BE2C (cell line): ENCODE measurements at regions not wholly inside any gene's neighbourhood (a gene's known extent, or its start where the extent isn't known, plus 50 kb on each side); places are given as distances from the start of the nearest gene placed in this dataset.

ENCODE experiments used
- DNase-seq: peaks from one replicate; pipeline ENCODE4 v3.0.0-alpha.2; 2020
- H3K27me3 ChIP-seq: fragments of 250-450 bp; sonication (Bioruptor Pico); 2 replicates; pipeline ENCODE4 v1.5.1; 2020; ENCODE audit warnings: mild to moderate bottlenecking
- H3K36me3 ChIP-seq: fragments of 250-450 bp; sonication (Bioruptor Pico); 2 replicates; pipeline ENCODE4 v1.5.1; 2020; ENCODE audit warnings: mild to moderate bottlenecking
- H3K4me1 ChIP-seq: fragments of 250-450 bp; sonication (Bioruptor Pico); 2 replicates; pipeline ENCODE4 v1.5.1; 2020
- H3K4me3 ChIP-seq: 2 replicates; pipeline ENCODE4 v1.5.1; 2011; ENCODE audit warnings: low read depth, low read length
- H3K9me3 ChIP-seq: fragments of 250-450 bp; sonication (Bioruptor Pico); 2 replicates; pipeline ENCODE4 v1.5.1; 2020
- TF ChIP-seq, protein P1 (sequence below): IDR thresholded peaks from 2 replicates; pipeline ENCODE4 v1.5.1; 2012; ENCODE audit warnings: mild to moderate bottlenecking, low read depth, low read length

DNA sequence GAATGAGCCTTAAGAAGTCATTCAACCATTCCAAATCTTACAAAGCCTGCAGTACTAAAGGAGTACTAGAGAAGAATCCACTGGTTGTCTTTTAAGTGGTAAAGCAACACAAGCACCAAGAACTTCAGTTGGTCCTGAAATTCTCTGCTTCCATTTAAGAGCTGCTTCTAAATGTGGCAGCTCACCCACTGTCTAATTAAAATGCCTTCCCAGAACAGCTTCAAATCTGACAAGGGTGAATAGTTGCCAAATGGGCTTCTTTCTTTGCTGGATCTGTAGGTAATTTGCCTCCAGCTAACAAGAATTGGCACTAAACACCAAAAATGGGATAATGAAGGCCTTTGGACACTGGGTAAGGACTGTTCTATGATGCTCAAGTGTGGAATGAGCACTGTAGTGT, 72.2 kb upstream of the NAP1L1 start:
- TF ChIP-seq, protein P1, sequence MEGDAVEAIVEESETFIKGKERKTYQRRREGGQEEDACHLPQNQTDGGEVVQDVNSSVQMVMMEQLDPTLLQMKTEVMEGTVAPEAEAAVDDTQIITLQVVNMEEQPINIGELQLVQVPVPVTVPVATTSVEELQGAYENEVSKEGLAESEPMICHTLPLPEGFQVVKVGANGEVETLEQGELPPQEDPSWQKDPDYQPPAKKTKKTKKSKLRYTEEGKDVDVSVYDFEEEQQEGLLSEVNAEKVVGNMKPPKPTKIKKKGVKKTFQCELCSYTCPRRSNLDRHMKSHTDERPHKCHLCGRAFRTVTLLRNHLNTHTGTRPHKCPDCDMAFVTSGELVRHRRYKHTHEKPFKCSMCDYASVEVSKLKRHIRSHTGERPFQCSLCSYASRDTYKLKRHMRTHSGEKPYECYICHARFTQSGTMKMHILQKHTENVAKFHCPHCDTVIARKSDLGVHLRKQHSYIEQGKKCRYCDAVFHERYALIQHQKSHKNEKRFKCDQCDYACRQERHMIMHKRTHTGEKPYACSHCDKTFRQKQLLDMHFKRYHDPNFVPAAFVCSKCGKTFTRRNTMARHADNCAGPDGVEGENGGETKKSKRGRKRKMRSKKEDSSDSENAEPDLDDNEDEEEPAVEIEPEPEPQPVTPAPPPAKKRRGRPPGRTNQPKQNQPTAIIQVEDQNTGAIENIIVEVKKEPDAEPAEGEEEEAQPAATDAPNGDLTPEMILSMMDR: no peak
- no peaks in the 10 kb centered on the region; the same call in 1 of the 2 replicates for H3K27me3 ChIP-seq
- DNase-seq: no peak
- no peaks in the 10 kb centered on the region for H3K9me3 ChIP-seq
- H3K36me3 ChIP-seq: no peaks in the 10 kb centered on the region
- no peak overlapping the region for H3K4me3 ChIP-seq
- H3K4me1 ChIP-seq: no peaks in the 10 kb centered on the region

DNA sequence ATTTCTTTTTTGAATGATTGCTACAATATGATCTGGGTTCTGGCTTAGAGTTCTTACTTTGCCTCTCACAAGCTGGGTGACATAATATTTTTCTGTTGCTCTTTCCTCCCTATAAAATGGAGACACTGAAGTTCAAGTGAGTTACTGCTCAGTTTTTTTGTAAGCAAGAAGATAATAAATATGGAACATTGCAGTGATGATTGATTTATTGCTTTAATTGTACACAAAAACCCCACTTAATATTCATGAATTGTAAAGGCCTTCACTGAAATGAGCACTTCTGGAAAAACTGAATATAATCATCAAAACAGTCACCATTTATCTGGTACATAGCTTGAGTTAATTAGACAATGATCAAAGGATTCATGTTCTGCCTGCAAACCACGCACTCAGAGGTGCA, 71.8 kb upstream of the NAP1L1 start:
- DNase-seq: no peak
- Histone ChIP-seq H3K36me3 (no peaks in the 10 kb centered on the region), H3K9me3 (no peaks in the 10 kb centered on the region), H3K27me3 (no peaks in the 10 kb centered on the region; the same call in 1 of the 2 replicates), H3K4me3 (no peak overlapping the region), H3K4me1 (no peaks in the 10 kb centered on the region)
- TF ChIP-seq, protein P1: no peak

DNA sequence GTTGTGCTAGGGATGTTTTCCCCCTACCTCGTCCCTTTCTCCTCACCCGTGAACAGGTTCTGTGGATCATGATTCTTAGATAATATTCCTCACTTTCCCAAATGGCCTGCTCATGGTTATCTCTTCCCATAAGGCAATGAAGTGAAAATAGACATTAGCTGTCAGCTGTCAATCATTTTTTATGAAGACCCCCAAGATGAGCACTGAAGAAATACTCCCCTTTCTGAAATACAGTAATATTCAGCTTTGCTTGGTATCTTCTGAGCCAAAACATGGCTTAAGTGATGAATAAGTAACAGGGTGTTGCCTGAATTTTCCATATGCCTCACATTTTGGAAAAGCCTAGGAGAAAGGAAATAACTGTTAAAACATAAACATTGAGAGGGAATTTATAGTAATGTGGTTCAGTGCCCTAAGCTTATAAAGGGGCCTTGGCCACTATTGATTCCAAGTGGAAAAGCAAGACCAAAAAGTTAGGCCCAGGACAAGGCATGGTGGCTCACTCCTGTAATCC, 70.7 kb upstream of the NAP1L1 start:
- no peaks in the 10 kb centered on the region for H3K36me3 ChIP-seq
- H3K4me3 ChIP-seq: no peak overlapping the region
- TF ChIP-seq, protein P1: no peak
- no peaks in the 10 kb centered on the region; the same call in 1 of the 2 replicates for H3K27me3 ChIP-seq
- H3K4me1 ChIP-seq: no peaks in the 10 kb centered on the region
- no peak for DNase-seq
- H3K9me3 ChIP-seq: no peaks in the 10 kb centered on the region

DNA sequence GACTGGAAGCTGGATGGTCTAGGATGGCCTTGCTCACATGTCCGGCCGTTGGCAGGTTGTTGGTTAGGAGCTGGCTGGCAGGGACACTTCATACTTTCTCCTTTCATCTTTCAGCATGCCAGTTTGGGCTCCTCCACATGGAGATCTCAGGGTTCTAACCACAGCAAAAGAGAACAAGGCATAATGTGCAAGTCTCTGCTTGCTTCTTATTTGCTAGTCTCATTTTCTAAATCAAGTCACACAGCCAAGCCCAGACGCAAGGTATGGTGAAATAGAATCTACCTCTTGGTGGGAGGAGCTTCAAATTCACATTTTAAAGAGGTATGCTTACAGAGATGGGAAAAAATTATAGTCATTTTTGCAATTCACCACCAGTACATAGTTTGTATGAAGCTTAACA, 69.1 kb upstream of the NAP1L1 start:
- DNase-seq: no peak
- H3K27me3 ChIP-seq: no peaks in the 10 kb centered on the region; the same call in 1 of the 2 replicates
- H3K36me3 ChIP-seq: no peaks in the 10 kb centered on the region
- no peaks in the 10 kb centered on the region for H3K9me3 ChIP-seq
- no peak overlapping the region for H3K4me3 ChIP-seq
- no peaks in the 10 kb centered on the region for H3K4me1 ChIP-seq
- TF ChIP-seq, protein P1: no peak

DNA sequence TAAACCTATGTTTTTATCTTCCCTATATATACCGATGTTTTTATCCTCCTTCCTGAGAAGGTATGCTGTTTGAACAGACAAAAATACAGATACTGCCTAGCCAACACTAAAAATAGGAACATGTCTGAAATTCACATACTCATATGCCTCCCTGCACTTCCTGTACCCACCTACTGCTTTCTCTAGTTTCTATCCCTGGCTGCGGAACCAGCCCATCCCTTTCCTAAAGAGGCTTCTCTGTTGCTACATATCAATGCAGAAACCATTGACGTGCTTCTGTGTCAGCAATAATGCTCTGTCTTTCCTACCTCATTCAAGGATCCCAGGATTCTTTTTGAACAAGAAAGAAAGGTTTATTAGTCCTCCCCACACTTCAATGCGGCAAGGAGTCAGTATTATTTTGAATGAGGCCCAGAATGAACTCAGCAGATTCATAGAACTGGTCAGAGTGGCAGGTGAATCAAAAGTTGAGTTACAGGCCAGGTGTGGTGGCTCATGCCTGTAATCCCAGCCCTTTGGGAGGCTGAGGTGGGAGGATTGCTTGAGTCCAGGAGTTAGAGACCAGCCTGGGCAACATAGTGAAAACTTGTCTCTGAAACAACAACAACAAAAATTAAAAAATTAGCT, 67.8 kb upstream of the NAP1L1 start:
- TF ChIP-seq, protein P1: no peak
- Histone ChIP-seq H3K9me3 (no peaks in the 10 kb centered on the region), H3K4me3 (no peak overlapping the region), H3K27me3 (no peaks in the 10 kb centered on the region; the same call in 1 of the 2 replicates), H3K36me3 (no peaks in the 10 kb centered on the region), H3K4me1 (no peaks in the 10 kb centered on the region)
- no peak for DNase-seq

DNA sequence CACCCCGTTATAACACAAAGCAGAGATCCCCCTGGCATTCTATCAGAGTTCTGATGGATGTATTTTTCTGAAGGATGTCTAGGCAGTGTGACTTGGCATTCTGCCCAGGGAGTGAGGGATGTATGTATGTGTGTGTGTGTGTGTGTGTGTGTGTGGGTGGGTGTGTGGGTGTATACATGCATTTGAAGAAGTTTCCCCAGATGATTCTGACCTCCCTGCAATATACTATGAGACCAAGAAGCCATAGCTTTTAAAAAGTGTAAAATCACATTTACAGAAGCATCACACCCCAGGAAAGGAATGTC, 59.7 kb upstream of the NAP1L1 start:
- Histone ChIP-seq H3K36me3 (no peaks in the 10 kb centered on the region), H3K4me1 (no peaks in the 10 kb centered on the region), H3K4me3 (no peak overlapping the region), H3K27me3 (no peaks in the 10 kb centered on the region), H3K9me3 (no peaks in the 10 kb centered on the region)
- TF ChIP-seq, protein P1: no peak
- DNase-seq: peak; percentile 39
